ENCODE measurements at regions not wholly inside any gene's neighbourhood (a gene's known extent, or its start where the extent isn't known, plus 50 kb on each side); places are given as distances from the start of the nearest gene placed in this dataset.

DNA sequence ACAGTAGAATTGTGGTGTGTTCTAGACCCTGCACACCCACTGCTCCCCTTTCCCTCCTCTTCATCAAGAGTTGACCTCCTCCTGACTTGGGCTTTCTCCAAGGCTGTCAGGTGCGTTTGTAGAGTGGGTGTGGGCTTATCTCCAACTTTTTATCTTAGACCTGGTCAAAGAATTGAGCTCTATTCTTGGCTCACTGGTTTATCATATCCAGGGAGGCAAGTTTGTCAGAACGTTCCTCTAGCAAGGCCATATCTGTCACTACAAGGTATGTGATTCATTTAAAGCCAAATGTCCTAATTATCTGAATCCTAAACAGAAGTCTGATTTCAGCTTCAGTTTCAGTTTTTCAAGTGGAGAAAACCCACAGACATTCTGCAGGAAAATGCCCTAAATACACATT lies 117.1 kb upstream of the MGAT5 start:
- peak overlapping the region in 1 of 2 donors; percentile 65 for H3K27ac ChIP-seq (ENCODE audit: low read length in 2 of 2)
- H3K79me2 ChIP-seq (ENCODE audit: control insufficient read depth, insufficient read depth, low read length) = peaks cover 99% of the 10 kb centered on the region
- peaks cover 71 to 73% of the 10 kb centered on the region in 2 donors for H3K4me1 ChIP-seq (ENCODE audit: control insufficient read depth in 2 of 2, insufficient read depth in 2 of 2, low read length in 2 of 2)
- intact Hi-C loops (cut with micrococcal nuclease) = loop anchor here (2.0 kb wide), 1 partner anchor 14 kb away; no protein-coding TSS in a partner anchor
- TF ChIP-seq, protein P1, sequence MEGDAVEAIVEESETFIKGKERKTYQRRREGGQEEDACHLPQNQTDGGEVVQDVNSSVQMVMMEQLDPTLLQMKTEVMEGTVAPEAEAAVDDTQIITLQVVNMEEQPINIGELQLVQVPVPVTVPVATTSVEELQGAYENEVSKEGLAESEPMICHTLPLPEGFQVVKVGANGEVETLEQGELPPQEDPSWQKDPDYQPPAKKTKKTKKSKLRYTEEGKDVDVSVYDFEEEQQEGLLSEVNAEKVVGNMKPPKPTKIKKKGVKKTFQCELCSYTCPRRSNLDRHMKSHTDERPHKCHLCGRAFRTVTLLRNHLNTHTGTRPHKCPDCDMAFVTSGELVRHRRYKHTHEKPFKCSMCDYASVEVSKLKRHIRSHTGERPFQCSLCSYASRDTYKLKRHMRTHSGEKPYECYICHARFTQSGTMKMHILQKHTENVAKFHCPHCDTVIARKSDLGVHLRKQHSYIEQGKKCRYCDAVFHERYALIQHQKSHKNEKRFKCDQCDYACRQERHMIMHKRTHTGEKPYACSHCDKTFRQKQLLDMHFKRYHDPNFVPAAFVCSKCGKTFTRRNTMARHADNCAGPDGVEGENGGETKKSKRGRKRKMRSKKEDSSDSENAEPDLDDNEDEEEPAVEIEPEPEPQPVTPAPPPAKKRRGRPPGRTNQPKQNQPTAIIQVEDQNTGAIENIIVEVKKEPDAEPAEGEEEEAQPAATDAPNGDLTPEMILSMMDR (IDR thresholded peaks at IDR 0.05) = no peak
- TF ChIP-seq EZH2 (IDR thresholded peaks at IDR 0.05; ENCODE audit: borderline replicate concordance, insufficient read depth, low read depth, low read length, poor library complexity, severe bottlenecking) = no peak
- H3K4me1 Mint-ChIP-seq = peaks cover 81% of the 10 kb centered on the region
- H3K9me3 ChIP-seq (ENCODE audit: control extremely low read depth in 1 of 3, control insufficient read depth in 2 of 3, insufficient read depth in 1 of 3, low read length in 2 of 3) = no peaks in the 10 kb centered on the region
- no CpG with 5 or more reads among the region's 2 CpGs for WGBS (ENCODE audit: insufficient coverage)
- no peak for ATAC-seq (ENCODE audit: low read depth)
- H3K9me3 Mint-ChIP-seq (ENCODE audit: insufficient read depth) = no peaks in the 10 kb centered on the region
- H3K36me3 ChIP-seq (replicated peaks in 1 of 2; ENCODE audit: control extremely low read depth in 1 of 2, control insufficient read depth in 1 of 2, extremely low read depth in 1 of 2, insufficient read depth in 2 of 2, low read length in 1 of 2) = peaks cover 0 to 12% of the 10 kb centered on the region in 2 experiments
- peak overlapping the region; percentile 85 for H3K27ac Mint-ChIP-seq
- ChIA-PET POLR2A (no interaction called here), CTCF (interaction anchor here (1.1 to 1.2 kb wide), 2 partner anchors 8 to 13 kb away, joined by 3 to 5 read pairs; no protein-coding TSS in a partner anchor)
- H3K4me3 ChIP-seq (ENCODE audit: control extremely low read depth in 1 of 5, extremely low read depth in 1 of 5, insufficient read depth in 1 of 5, low read depth in 2 of 5, low read length in 4 of 5) = peak overlapping the region in 1 of 5 experiments; percentile 28
- H4K20me1 ChIP-seq (ENCODE audit: control insufficient read depth, insufficient read depth, low read length, poor library complexity, severe bottlenecking) = peaks cover 79% of the 10 kb centered on the region
- H3K4me3 Mint-ChIP-seq = peak overlapping the region; percentile 75
- H3K9ac ChIP-seq (ENCODE audit: low read length) = peak overlapping the region; percentile 3
- H3K27me3 Mint-ChIP-seq = no peaks in the 10 kb centered on the region
- peak overlapping the region; percentile 58 for H3K4me2 ChIP-seq (replicated peaks; ENCODE audit: low read depth, low read length, poor library complexity, severe bottlenecking)
- H3K27me3 ChIP-seq (replicated peaks in 1 of 4; ENCODE audit: control extremely low read depth in 1 of 4, control insufficient read depth in 3 of 4, insufficient read depth in 4 of 4, low read length in 3 of 4) = no peaks in the 10 kb centered on the region
- DNase-seq = no peak
- no peak overlapping the region for H2AFZ ChIP-seq (ENCODE audit: insufficient read depth, low read depth, low read length, poor library complexity, severe bottlenecking)

- TF ChIP-seq EZH2 (IDR thresholded peaks at IDR 0.05; ENCODE audit: borderline replicate concordance, insufficient read depth, low read depth, low read length, poor library complexity, severe bottlenecking) = no peak
- TF ChIP-seq, protein P1 (IDR thresholded peaks at IDR 0.05) = no peak
- peak overlapping the region; percentile 75 for H3K4me3 Mint-ChIP-seq
- Histone ChIP-seq H4K20me1 (ENCODE audit: control insufficient read depth, insufficient read depth, low read length, poor library complexity, severe bottlenecking) (peaks cover 79% of the 10 kb centered on the region), H3K4me2 (replicated peaks; ENCODE audit: low read depth, low read length, poor library complexity, severe bottlenecking) (peak overlapping the region; percentile 58), H2AFZ (ENCODE audit: insufficient read depth, low read depth, low read length, poor library complexity, severe bottlenecking) (no peak overlapping the region), H3K9ac (ENCODE audit: low read length) (peak overlapping the region; percentile 3), H3K79me2 (ENCODE audit: control insufficient read depth, insufficient read depth, low read length) (peaks cover 99% of the 10 kb centered on the region), H3K4me1 (ENCODE audit: control insufficient read depth in 2 of 2, insufficient read depth in 2 of 2, low read length in 2 of 2) (peaks cover 75 to 76% of the 10 kb centered on the region in 2 donors), H3K27me3 (replicated peaks in 1 of 4; ENCODE audit: control extremely low read depth in 1 of 4, control insufficient read depth in 3 of 4, insufficient read depth in 4 of 4, low read length in 3 of 4) (no peaks in the 10 kb centered on the region), H3K4me3 (ENCODE audit: control extremely low read depth in 1 of 5, extremely low read depth in 1 of 5, insufficient read depth in 1 of 5, low read depth in 2 of 5, low read length in 4 of 5) (peak overlapping the region in 1 of 5 experiments; percentile 28), H3K36me3 (replicated peaks in 1 of 2; ENCODE audit: control extremely low read depth in 1 of 2, control insufficient read depth in 1 of 2, extremely low read depth in 1 of 2, insufficient read depth in 2 of 2, low read length in 1 of 2) (peaks cover 0 to 12% of the 10 kb centered on the region in 2 experiments), H3K9me3 (ENCODE audit: control extremely low read depth in 1 of 3, control insufficient read depth in 2 of 3, insufficient read depth in 1 of 3, low read length in 2 of 3) (no peaks in the 10 kb centered on the region), H3K27ac (ENCODE audit: low read length in 2 of 2) (peak overlapping the region in 1 of 2 donors; percentile 65)
- no peaks in the 10 kb centered on the region for H3K27me3 Mint-ChIP-seq
- peaks cover 84% of the 10 kb centered on the region for H3K4me1 Mint-ChIP-seq
- ATAC-seq (ENCODE audit: low read depth) (peak; percentile 28), DNase-seq (no peak)
- intact Hi-C loops (cut with micrococcal nuclease) = loop anchor here (2.0 kb wide), 1 partner anchor 14 kb away; no protein-coding TSS in a partner anchor
- H3K27ac Mint-ChIP-seq = peak overlapping the region; percentile 85
- H3K9me3 Mint-ChIP-seq (ENCODE audit: insufficient read depth) = no peaks in the 10 kb centered on the region
- ChIA-PET CTCF (interaction anchor here (1.0 to 1.2 kb wide), 3 partner anchors 9 to 142 kb away, joined by 3 to 5 read pairs (median 4); no protein-coding TSS in a partner anchor), POLR2A (no interaction called here)
- WGBS (ENCODE audit: insufficient coverage) = 22% methylated on average over 5 of the region's 5 CpGs
Observed at GRCh38 chr2:134137182-134137611, 116.7 kb upstream of the MGAT5 start.
